HG03342 (cell line): ENCODE measurements at regions not wholly inside any gene's neighbourhood (a gene's known extent, or its start where the extent isn't known, plus 50 kb on each side); places are given as distances from the start of the nearest gene placed in this dataset.

Experiments used
- ATAC-seq: cut with Tn5 transposase; IDR thresholded peaks from one replicate; pipeline ENCODE4 v1.9.1; 2021; ENCODE audit warnings: mild to moderate bottlenecking, moderate library complexity; ENCODE audit not compliant: unreplicated experiment

- ATAC-seq: no peak
Measured at GRCh38 chr1:166221316-166221715, 54.5 kb upstream of the FAM78B start.

DNA sequence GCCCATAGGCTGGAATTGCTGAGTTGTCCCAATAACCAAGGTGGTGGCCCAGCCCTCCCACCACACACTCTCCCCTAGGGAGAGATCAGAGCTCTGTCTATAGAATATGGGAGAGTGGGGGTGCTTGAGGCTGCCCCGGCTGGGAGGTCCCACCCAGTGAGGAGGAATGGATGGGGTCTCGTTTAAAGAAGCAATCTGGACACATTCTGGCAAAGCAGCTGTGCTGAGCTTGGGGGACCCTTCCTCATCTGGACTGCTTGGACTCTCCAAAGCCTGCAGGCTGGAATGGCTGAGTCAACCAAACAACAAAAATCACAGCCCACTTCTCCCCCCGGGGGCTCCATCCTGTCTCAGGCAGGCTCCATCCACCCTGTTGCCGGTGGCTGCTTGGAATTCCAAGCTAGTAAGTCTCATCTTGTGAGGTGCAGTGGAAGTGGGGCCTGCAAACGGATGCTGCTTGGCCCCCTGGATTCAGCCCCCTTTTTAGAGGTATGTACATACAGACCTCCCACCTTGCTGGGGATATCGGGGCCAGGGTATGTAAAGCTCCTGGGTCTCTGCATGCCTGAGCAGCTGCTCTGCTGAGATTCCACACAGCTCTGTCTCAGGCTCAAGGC, 67.1 kb upstream of the FAM78B start:
- no peak for ATAC-seq

GRCh38 chr1:166235728-166236127, 68.9 kb upstream of the FAM78B start:
- no peak for ATAC-seq

- no peak for ATAC-seq
Measured at GRCh38 chr1:166237675-166238074, 70.9 kb upstream of the FAM78B start.

- no peak for ATAC-seq
Measured at GRCh38 chr1:166253076-166253779, 86.4 kb upstream of the FAM78B start.

DNA sequence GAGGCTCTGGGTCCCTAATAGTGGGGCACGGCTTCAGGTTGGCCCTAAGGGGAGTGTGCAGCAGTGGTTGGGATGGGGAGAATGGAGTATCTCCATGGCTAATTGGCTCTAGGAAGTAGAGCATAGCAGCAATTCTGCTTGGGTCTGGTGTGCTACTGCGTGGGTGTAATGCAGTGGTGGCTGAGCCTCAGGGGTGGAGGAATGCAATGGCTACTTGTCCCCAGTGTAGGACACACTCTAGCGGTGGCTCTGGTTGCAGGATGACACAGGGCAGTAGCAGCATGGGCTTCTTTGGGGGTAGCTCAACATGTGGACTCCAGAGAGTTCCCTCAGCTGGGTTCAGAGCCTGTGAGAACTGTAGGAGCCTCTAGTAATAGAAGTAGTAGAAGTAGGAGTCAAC, 91.2 kb upstream of the FAM78B start:
- ATAC-seq: no peak

DNA sequence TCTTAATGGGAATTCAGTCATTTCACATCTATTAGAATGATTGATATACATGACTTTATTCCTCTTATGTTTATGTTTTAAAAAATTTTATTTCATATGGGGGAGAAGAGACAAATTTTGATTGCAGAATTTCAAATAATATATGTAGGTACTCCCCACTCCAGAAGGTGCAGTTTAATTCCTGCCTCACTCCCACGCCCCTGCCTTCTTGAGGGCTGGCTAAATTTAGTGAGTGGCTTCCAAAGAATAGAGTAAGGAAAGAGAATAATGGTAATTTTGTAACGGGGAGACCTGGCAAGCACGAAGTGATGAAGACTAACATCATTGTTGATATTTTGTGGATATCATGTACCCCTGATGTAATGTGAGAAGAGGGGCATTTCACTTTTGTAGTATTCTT, 94.7 kb upstream of the FAM78B start:
- ATAC-seq: no peak

- no peak for ATAC-seq
Measured at GRCh38 chr1:166270476-166271150, 103.8 kb upstream of the FAM78B start.

GRCh38 chr1:166271151-166271538, 104.3 kb upstream of the FAM78B start:
- no peak for ATAC-seq

GRCh38 chr1:166272155-166272554, 105.4 kb upstream of the FAM78B start:
- peak; percentile 58 for ATAC-seq

- no peak for ATAC-seq
Measured at GRCh38 chr1:166272851-166273250, 106.0 kb upstream of the FAM78B start.

GRCh38 chr1:166273618-166274017, 106.8 kb upstream of the FAM78B start:
- no peak for ATAC-seq

DNA sequence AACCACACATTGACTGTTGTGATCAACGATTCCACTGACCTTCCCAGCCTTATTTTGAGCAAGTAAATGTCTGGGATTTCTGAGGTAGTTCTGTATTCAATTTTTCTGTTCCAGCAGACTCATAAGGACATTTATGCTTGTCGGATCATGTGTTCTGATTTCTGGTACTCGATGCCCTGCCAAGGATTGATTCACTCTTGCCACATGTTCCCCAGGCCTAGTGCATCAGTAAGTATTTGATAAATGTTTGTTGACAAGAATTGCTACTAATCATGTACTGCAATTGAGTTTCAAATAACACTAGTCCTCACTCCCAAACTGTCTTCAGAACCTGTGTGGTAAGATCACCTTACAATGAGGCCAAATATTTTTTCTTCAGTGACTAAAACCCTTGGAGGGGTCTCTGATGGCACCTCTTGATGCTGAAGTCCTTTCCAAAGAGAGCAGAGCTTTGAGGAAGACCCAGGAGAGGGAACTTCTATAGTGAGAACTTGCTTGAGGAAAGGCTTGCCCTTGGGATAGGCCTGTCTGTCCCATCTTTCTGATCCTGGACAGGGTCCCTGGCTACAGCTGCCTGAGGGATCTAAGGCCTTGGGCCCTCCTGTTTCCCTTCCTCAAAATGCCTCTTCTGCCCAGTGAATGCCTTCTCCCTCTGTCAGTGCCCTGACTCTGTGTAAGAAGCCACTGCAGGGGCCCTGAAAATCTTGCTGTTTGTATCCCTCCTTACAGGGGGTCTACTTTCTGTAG, 115.8 kb upstream of the FAM78B start:
- no peak for ATAC-seq

DNA sequence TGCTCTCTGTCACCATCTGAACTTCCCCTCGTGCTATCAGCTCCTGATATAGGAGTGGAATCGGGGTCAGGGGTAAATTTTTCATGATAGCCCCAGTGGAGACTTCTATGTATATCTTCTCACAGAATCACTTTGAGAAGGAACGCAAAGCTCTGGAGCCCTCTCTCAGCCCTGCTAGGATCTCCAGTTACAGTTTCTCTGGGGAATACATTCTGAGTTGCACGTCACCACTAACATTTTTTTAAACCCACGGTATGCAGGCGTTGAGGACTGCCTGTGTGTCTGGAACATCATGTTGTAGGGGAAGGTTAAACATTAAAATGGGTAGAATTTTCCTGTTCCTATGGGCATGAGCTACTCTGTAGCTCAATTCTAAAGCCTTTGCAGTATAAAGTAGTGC, 116.4 kb upstream of the FAM78B start:
- no peak for ATAC-seq

DNA sequence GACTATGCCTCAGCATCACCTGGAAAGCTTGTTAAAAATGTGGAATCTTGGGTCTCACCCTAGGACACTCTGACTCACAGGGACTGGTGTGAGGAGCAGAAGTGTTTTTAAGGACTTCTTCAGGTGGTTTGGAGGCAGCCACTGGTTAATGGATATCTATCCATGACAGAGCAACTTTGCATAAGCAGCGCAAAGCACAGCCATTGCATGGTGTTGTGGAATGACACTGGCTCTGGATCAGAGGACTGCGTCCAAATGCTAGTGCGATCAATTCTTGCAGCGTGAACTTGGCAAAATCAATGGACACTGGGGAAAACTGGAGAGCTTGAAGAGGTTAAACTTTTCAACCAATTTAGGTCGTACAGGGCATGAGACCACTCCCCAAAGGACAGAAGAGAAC, 116.8 kb upstream of the FAM78B start:
- no peak for ATAC-seq

DNA sequence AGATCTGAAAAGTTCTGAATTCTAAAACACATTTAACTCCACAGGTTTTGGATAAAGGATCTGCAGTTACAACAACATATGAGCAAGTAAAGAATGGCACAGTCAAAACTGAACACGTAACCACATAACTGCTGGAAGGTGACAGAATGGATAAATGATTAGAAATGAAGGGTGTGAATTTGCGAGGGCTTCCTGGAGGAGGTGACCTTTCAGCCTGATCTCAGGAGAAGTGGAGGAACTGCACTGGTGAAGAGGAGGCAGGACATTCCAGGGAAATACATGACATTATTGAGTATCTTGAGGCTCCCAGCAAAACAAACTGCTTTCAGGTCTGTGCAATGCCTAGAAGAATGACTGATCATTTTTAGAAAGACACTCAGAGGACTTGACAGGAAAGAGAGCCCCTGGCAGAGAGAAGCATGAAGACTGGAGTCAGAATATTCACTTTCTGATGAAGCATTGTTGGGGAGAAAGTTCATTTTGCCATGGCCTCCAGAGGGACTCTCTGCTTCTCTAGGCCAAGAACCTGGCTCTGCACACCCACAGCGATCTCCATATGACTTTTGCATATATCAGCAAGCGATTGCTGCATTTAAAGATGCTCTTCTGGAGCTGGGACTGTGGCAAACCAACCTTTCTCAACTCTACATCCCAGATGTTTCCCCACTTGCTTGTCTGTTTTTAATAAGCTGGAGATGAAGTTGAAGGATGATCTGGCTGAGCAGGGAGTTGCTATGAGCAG, 122.7 kb upstream of the FAM78B start:
- no peak for ATAC-seq

DNA sequence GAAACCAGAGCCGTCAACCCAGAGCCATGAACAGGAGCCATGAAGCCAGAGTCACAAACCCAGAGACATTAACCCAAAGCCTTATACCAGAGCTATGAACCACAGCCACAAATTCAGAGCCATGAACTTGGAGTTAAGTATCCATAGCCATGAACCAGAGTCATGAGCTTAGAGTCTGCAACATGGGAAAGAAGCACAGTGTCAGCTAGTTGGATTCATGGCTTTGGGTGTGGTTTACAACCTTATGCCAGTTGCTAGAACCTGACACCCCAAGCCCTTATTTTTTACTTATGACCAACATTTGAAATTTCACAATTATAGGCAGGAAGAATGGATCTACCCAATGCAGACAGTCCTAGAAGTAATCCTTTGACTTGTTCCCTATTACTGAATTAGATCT, 128.9 kb upstream of the FAM78B start:
- ATAC-seq: no peak

GRCh38 chr1:166297993-166298392, 131.2 kb upstream of the FAM78B start:
- ATAC-seq: no peak

DNA sequence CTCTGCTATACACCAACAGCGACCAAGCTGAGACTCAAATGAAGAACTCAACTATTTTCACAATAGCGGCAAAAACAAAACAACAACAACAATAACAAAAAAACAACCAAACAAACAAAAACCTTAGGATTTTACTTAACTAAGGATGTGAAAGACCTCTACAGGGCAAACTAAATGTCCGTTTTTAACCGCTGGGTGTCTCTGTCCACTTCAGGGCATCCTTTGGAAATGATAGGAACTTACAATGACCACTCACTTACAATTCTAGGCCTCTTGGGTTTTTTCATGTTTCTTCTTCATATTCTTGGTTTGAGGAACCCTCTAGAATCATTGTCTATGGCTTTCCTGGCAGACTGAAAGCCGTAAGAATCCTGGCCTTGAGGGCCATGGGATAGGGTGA, 134.0 kb upstream of the FAM78B start:
- ATAC-seq: no peak

DNA sequence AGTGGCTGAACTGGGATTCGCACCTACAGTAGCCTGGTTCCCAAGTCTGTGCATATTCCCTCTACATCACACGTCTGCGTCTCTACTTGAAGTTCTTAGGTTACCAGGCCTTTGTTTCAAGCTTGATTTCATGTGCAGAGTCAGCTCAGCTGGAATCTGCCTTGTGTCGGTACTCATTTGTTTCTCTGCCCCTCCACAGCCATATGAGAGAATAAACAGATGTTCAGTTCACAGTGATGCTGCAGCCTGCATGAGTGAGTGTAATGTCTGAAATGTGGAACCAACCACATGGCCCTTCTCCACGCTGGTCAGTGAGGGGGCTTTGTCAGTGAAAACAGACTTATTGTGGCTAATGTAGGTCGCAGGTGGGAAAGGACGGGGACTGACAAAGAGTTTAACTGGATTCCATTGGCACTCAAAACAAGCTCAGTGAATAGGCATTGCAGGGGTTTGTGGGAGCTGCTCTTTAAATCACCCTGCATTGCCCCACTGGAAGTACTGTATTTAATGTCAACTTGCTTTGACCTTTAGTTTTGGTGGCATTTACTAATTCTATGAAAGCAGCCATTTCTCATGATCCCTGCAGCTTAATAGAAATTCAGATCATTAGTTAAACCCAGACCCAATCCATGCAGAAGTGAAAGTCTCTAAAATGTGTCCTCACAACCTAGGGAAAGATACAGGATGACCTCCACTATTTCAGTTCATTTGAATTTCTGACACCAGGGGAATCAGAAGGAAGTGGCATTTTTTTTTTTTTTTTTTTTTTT, 136.4 kb upstream of the FAM78B start:
- ATAC-seq: no peak
